VCaP (cell line): ENCODE measurements at regions not wholly inside any gene's neighbourhood (a gene's known extent, or its start where the extent isn't known, plus 50 kb on each side); places are given as distances from the start of the nearest gene placed in this dataset.
"Not testable (repeated sequence)": the region's sequence is repeated elsewhere in the genome, so short reads cannot be mapped to it uniquely, and the experiment has no call there.

Experiments
- H3K27ac ChIP-seq: fragments of 450-650 bp; 2 replicates; pipeline ENCODE4 v1.5.1; 2017
- TF ChIP-seq, protein P1 (sequence below): fragments of 450-650 bp; conservative IDR thresholded peaks from 2 replicates; pipeline ENCODE4 v1.5.1; 2017; ENCODE audit warnings: mild to moderate bottlenecking, moderate library complexity

DNA sequence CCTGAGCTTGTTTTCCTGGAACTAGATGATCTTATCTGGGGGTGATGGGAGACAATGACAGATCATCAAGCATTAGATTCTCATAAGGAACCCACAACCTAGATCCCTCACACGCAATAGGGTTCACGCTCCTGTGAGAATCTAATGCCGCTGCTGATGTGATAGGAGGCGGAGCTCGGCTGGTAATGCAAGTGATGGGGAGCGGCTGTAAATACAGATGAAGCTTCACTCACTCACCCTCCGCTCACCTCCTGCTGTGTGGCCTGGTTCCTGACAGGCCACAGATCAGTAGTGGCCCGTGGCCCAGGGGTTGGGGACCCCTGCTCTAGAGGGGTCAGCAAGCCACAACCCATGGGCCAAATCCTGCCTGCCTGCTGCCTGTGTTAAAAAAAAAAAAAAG lies 435.9 kb downstream of the CD83 start:
- TF ChIP-seq, protein P1, sequence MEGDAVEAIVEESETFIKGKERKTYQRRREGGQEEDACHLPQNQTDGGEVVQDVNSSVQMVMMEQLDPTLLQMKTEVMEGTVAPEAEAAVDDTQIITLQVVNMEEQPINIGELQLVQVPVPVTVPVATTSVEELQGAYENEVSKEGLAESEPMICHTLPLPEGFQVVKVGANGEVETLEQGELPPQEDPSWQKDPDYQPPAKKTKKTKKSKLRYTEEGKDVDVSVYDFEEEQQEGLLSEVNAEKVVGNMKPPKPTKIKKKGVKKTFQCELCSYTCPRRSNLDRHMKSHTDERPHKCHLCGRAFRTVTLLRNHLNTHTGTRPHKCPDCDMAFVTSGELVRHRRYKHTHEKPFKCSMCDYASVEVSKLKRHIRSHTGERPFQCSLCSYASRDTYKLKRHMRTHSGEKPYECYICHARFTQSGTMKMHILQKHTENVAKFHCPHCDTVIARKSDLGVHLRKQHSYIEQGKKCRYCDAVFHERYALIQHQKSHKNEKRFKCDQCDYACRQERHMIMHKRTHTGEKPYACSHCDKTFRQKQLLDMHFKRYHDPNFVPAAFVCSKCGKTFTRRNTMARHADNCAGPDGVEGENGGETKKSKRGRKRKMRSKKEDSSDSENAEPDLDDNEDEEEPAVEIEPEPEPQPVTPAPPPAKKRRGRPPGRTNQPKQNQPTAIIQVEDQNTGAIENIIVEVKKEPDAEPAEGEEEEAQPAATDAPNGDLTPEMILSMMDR, result no peak
- no peak overlapping the region for H3K27ac ChIP-seq

DNA sequence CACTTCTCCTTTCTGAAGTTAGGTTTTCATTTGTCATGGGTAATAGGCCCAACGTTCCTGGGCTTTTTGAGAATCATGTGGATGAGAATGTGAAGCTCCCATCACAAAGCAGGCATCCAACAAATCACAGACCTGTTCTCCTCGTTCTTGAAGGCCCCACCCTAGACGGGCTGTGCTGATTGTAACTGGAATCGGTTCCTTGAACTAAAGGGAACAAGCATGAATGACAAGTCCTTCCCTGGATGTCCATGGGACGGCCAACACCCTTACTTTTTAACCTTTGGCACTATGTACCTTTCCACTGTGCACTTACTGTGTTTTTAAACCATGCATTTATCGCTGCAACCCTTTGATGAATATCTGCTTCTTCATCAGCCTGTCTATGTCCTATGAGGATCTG lies 438.2 kb downstream of the CD83 start:
- TF ChIP-seq, protein P1, result no peak
- no peak overlapping the region for H3K27ac ChIP-seq

DNA sequence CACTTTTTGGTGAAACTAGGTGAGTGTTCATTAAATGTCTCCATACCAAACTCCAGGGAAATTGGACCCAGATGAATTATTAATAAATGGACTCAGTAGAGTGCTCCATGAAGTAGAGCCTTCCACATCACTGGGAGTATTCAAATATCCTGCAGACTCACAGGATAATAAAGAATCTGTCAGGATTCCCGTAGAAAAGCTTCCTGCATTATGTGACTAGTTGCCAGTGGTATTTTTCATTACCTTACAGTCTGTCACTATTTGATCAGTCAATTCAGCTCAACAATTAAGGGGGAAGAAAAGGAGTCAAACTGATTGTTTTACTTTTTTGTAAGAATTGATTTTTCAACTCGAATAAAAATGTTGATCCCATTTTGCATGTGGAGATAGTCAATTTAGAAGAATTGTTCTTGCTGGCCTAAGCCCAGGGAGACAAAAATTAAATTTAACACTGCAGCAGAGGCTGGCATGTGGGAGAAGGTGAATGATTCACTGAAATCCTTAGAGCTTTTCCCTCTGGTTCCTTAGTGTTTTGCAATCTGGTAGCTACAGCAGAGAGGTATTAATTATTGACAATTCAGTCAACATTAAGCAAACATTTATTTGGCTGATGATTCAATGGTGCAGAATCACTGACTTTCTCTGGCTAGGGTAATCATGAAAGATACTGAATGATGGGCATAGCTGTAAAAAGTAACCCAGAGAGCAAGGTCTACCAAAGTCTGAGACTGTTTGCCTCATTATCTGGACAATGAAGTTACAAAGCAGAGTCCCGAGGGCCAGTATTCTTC lies 442.4 kb downstream of the CD83 start:
- no peak overlapping the region for H3K27ac ChIP-seq
- TF ChIP-seq, protein P1, result no peak

DNA sequence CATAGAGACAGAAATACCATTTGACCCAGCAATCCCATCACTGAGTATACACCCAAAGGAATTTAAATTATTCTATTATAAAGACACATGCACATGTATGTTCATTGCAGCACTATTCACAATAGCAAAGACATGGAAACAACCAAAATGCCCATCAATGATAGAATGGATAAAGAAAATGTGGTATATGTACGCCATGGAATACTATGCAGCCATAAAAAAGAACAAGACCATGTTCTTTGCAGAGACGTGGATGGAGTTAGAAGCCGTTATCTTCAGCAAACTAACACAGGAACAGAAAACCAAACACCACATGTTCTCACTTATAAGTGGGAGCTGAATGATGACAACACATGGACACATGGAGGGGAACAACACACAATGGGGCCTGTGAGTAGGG lies 444.0 kb downstream of the CD83 start:
- H3K27ac ChIP-seq, result not testable (repeated sequence)

DNA sequence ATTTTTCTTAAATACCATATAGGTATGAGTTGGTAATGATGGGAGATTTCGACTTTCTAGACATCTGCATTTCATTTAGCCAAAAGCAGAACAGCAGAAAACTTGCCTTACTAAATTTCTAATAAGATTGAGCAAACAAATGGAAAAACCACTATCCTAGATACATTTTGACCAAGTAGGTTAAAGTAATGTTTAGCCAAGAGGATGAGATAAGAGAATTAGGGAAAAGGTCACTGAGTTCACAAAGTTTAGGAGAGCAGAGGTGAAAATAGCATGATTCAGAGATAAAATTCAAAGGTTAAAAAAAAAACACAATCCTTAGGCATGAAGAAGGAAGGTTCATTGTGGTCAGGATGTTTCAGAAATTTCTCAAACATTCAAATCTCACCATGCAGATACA lies 450.3 kb downstream of the CD83 start:
- TF ChIP-seq, protein P1, result no peak
- no peak overlapping the region for H3K27ac ChIP-seq

DNA sequence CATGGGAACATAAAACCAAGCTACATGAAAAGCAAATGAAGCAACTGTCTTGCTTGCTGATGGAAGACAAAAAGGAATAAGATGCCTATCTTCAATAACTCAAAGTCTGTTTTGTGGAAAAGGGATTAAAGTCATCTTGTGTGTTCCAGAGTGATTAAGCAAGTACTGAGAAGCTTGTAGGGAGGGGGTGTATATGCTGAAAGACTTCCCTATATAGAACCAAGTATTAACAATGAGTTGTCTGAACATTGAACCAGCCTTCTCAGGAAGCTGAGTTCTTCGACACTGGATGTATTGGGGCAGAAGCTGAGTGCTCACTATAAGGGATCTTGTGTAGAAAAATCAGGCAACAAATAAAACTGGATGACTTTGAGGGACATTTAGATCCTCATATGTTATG lies 451.8 kb downstream of the CD83 start:
- TF ChIP-seq, protein P1, result no peak
- no peak overlapping the region for H3K27ac ChIP-seq

DNA sequence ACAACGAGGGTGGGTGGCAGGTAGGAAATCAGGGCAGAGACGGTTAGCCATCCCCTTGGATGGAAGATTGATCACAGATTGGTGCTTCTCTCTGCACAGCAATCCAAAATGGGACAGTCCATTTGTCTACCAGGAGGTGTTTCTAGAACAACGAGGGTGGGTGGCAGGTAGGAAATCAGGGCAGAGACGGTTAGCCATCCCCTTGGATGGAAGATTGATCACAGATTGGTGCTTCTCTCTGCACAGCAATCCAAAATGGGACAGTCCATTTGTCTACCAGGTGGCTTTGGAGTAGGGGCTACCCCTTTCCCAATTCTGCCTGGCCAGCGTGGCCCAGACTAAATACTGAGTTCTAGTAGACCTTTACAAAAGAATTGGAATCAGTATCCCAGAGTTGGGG lies 452.3 kb downstream of the CD83 start:
- H3K27ac ChIP-seq, result not testable (repeated sequence)

DNA sequence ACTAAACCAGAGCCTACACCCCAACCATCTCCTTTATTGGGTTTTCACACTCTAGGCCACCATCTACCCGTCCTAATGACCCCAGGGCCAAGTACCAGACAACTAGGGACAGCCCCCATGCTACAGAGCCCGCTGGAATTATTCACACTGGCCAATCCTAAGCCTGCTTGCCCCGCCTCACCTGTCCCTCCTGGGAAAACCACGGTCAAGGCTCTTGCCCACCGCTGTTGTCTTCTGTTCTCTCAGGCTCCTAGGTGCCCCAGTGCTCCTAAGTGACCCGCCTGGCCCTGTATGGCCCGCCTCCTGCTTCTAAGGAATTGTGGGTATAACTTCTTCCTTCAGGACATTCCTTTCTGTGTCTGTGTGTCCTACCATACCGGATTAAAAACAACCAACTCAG lies 453.4 kb downstream of the CD83 start:
- H3K27ac ChIP-seq, result no peak overlapping the region
- TF ChIP-seq, protein P1, result no peak

DNA sequence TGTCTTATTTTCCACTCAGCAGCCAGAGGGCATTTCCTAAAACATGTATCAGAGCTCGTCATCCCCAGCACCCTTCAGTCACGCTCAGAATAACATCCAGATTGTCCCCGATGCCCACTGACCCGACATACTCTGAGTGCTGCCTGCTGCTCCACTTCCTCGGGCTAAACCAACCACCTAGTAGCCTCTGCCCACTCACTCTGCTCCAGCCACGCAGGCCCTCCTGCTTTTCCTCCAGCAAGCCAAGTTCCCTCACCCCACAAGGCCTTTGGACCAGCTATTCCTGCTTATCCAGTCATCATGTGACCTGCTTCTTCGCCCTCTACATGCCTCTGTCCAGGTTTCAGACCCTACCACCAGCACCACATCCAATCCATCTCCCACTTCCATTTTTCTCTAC lies 454.2 kb downstream of the CD83 start:
- TF ChIP-seq, protein P1, result no peak
- H3K27ac ChIP-seq, result no peak overlapping the region
